Kidney epithelial cell (primary cell): ENCODE measurements at regions not wholly inside any gene's neighbourhood (a gene's known extent, or its start where the extent isn't known, plus 50 kb on each side); places are given as distances from the start of the nearest gene placed in this dataset.

Experiments
- DNase-seq: peaks from one replicate; pipeline ENCODE4 v3.0.0-alpha.2; 2010; ENCODE audit warnings: low read depth
- H3K27me3 ChIP-seq: 2 replicates; pipeline ENCODE4 v1.6.0; 2011; ENCODE audit warnings: low read length; ENCODE audit not compliant: control insufficient read depth, insufficient read depth
- H3K36me3 ChIP-seq: 2 replicates; pipeline ENCODE4 v1.5.1; 2011; ENCODE audit warnings: low read length; ENCODE audit not compliant: control insufficient read depth, insufficient read depth
- H3K4me3 ChIP-seq: 2 replicates; pipeline ENCODE4 v1.5.1; 2011; ENCODE audit warnings: low read depth, mild to moderate bottlenecking, control low read depth, low read length
- TF ChIP-seq, protein P1 (sequence below): IDR thresholded peaks from 2 replicates; pipeline ENCODE4 v1.5.1; 2011; ENCODE audit warnings: mild to moderate bottlenecking, moderate library complexity, low read length, control low read depth, inconsistent platforms; ENCODE audit not compliant: insufficient read depth, poor library complexity, severe bottlenecking

DNA sequence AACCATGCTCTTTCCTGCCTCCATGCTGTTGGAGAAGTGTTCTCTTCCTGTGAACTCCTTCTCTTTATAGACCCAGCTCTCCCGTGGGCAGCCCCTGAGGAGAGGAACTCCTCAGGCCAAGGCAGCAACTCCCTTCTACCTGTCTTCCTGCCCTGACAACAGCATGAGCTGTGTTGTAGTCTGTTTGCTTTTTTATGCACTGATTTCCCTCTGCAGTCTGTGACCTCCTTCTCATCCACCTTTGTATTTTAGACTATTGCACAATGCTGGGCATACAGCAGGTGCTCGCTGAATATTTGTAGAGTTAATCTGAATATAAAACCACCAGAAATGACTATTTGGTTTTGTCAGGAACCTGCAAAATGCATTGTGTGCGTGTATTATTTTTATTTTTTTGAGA is 152.2 kb upstream of the CHD6 start:
- TF ChIP-seq, protein P1, sequence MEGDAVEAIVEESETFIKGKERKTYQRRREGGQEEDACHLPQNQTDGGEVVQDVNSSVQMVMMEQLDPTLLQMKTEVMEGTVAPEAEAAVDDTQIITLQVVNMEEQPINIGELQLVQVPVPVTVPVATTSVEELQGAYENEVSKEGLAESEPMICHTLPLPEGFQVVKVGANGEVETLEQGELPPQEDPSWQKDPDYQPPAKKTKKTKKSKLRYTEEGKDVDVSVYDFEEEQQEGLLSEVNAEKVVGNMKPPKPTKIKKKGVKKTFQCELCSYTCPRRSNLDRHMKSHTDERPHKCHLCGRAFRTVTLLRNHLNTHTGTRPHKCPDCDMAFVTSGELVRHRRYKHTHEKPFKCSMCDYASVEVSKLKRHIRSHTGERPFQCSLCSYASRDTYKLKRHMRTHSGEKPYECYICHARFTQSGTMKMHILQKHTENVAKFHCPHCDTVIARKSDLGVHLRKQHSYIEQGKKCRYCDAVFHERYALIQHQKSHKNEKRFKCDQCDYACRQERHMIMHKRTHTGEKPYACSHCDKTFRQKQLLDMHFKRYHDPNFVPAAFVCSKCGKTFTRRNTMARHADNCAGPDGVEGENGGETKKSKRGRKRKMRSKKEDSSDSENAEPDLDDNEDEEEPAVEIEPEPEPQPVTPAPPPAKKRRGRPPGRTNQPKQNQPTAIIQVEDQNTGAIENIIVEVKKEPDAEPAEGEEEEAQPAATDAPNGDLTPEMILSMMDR: no peak
- Histone ChIP-seq H3K4me3 (no peak overlapping the region), H3K36me3 (no peaks in the 10 kb centered on the region), H3K27me3 (no peaks in the 10 kb centered on the region)
- DNase-seq: no peak

GRCh38 chr20:41769592-41770018 is 151.4 kb upstream of the CHD6 start:
- H3K36me3 ChIP-seq: no peaks in the 10 kb centered on the region
- TF ChIP-seq, protein P1: no peak
- no peaks in the 10 kb centered on the region for H3K27me3 ChIP-seq
- H3K4me3 ChIP-seq: no peak overlapping the region
- DNase-seq: no peak

DNA sequence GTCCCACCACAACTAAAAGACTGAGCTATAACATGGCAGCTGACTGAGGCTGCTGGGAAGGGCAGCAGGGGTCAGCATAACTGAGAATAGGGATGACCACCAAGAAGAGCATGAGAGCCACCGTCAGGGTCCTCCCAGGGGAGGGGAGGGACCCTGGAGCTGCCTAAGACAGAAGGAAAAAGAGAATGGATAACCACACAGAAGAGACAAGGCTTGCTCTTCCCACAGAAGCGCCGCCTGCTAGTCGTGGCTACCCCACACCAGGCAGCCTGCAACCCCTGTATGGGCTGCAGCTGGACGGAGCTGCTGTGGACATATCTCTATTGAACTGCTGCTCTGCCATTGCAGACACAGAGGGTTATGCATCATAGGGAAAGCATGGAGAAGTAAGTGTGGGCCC is 132.0 kb upstream of the CHD6 start:
- H3K4me3 ChIP-seq: no peak overlapping the region
- TF ChIP-seq, protein P1: no peak
- DNase-seq: no peak
- no peaks in the 10 kb centered on the region for H3K27me3 ChIP-seq
- H3K36me3 ChIP-seq: no peaks in the 10 kb centered on the region

- no peaks in the 10 kb centered on the region for H3K36me3 ChIP-seq
- no peaks in the 10 kb centered on the region for H3K27me3 ChIP-seq
- H3K4me3 ChIP-seq: no peak overlapping the region
- DNase-seq: no peak
- TF ChIP-seq, protein P1: no peak
Measured at GRCh38 chr20:41748756-41749582, 130.8 kb upstream of the CHD6 start.

DNA sequence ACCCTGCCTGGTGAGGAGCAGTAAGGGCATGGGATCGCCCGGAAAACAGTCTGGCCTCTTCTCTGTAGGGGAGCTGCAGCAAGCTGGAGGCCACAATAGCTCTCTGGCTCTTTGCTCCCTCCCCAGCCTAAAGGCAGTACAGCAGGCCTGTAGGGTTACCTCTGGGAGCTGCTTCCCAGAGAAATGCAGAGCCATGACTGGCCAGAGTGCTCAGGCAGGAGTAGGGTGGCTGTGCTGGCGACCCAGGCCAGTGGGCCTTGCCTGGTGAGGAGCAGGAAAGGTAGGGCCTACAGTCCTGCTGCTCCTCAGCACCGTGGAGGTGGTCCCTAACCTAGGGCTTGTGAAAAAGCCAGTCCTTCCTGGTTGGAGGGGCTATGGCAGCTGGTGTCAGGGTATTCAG is 129.9 kb upstream of the CHD6 start:
- TF ChIP-seq, protein P1: no peak
- Histone ChIP-seq H3K27me3 (no peaks in the 10 kb centered on the region), H3K36me3 (no peaks in the 10 kb centered on the region), H3K4me3 (no peak overlapping the region)
- no peak for DNase-seq

DNA sequence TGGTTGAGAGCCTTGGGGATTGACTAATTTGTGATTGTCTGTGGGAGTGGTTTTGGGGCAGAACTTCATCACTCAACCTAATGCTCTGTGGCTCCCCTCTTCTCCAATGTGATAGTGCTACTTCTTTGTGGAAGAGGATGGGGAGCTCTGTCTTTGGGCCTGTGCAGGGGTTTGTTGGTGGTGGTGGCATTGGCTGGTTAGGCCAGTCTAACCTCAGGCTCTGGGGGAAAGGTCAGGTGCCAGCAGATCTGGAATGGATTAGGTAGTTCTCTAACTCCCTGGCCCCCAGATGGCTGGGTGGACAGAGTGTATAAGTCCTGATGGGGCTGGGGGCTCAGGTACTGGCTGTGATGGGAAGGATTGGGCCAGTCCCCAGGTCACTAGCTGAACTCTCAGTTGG is 129.0 kb upstream of the CHD6 start:
- no peak for DNase-seq
- TF ChIP-seq, protein P1: no peak
- no peaks in the 10 kb centered on the region for H3K36me3 ChIP-seq
- no peak overlapping the region for H3K4me3 ChIP-seq
- no peaks in the 10 kb centered on the region for H3K27me3 ChIP-seq
